ENCODE measurements at regions not wholly inside any gene's neighbourhood (a gene's known extent, or its start where the extent isn't known, plus 50 kb on each side); places are given as distances from the start of the nearest gene placed in this dataset.
A peak's percentile ranks its signal among the peaks of the same experiment; 100 is the strongest.

- peak overlapping the region; percentile 59 for H3K27ac Mint-ChIP-seq
- H3K9me3 Mint-ChIP-seq: peaks cover 8% of the 10 kb centered on the region
- TF ChIP-seq CTCF (IDR thresholded peaks at IDR 0.05; ENCODE audit: unreplicated experiment): no peak
- DNase-seq (ENCODE audit: low spot score in 2 of 2, unreplicated experiment in 2 of 2): no peak
- H3K27me3 Mint-ChIP-seq (ENCODE audit: low read depth): no peaks in the 10 kb centered on the region
- no peak overlapping the region for H3K4me3 Mint-ChIP-seq
- peaks cover 32% of the 10 kb centered on the region for H3K4me1 Mint-ChIP-seq
- peaks cover 3% of the 10 kb centered on the region for H3K36me3 Mint-ChIP-seq
Observed at GRCh38 chr13:22700246-22700887, 480.4 kb upstream of the SGCG start.

GRCh38 chr13:22703601-22704209 lies 477.1 kb upstream of the SGCG start:
- no peak for TF ChIP-seq CTCF (IDR thresholded peaks at IDR 0.05; ENCODE audit: unreplicated experiment)
- Mint-ChIP-seq H3K27ac (no peak overlapping the region), H3K4me3 (no peak overlapping the region), H3K36me3 (no peaks in the 10 kb centered on the region), H3K27me3 (ENCODE audit: low read depth) (no peaks in the 10 kb centered on the region), H3K4me1 (peaks cover 25% of the 10 kb centered on the region), H3K9me3 (no peaks in the 10 kb centered on the region)
- no peak for DNase-seq (ENCODE audit: low spot score in 2 of 2, unreplicated experiment in 2 of 2)

- no peak for DNase-seq (ENCODE audit: low spot score in 2 of 2, unreplicated experiment in 2 of 2)
- Mint-ChIP-seq H3K4me3 (no peak overlapping the region), H3K9me3 (no peaks in the 10 kb centered on the region), H3K4me1 (peaks cover 23% of the 10 kb centered on the region), H3K27ac (no peak overlapping the region), H3K27me3 (ENCODE audit: low read depth) (no peaks in the 10 kb centered on the region), H3K36me3 (no peaks in the 10 kb centered on the region)
- TF ChIP-seq CTCF (IDR thresholded peaks at IDR 0.05; ENCODE audit: unreplicated experiment): no peak
Observed at GRCh38 chr13:22707946-22708345, 472.8 kb upstream of the SGCG start.

- no peaks in the 10 kb centered on the region for H3K4me1 Mint-ChIP-seq
- no peak for DNase-seq (ENCODE audit: low spot score in 2 of 2, unreplicated experiment in 2 of 2)
- no peak for TF ChIP-seq CTCF (IDR thresholded peaks at IDR 0.05; ENCODE audit: unreplicated experiment)
- no peak overlapping the region for H3K4me3 Mint-ChIP-seq
- H3K36me3 Mint-ChIP-seq: no peaks in the 10 kb centered on the region
- H3K9me3 Mint-ChIP-seq: no peaks in the 10 kb centered on the region
- no peak overlapping the region for H3K27ac Mint-ChIP-seq
- no peaks in the 10 kb centered on the region for H3K27me3 Mint-ChIP-seq (ENCODE audit: low read depth)
Observed at GRCh38 chr13:22717036-22717435, 463.7 kb upstream of the SGCG start.

- Mint-ChIP-seq H3K36me3 (no peaks in the 10 kb centered on the region), H3K4me3 (no peak overlapping the region), H3K27me3 (ENCODE audit: low read depth) (no peaks in the 10 kb centered on the region), H3K27ac (no peak overlapping the region), H3K9me3 (no peaks in the 10 kb centered on the region), H3K4me1 (peaks cover 5% of the 10 kb centered on the region)
- no peak for DNase-seq (ENCODE audit: low spot score in 2 of 2, unreplicated experiment in 2 of 2)
- no peak for TF ChIP-seq CTCF (IDR thresholded peaks at IDR 0.05; ENCODE audit: unreplicated experiment)
Observed at GRCh38 chr13:22726726-22727125, 454.1 kb upstream of the SGCG start.

Measured in mesothelial cell of epicardium (in vitro differentiated cells).